Spleen (tissue), 11 donors: ENCODE measurements at regions not wholly inside any gene's neighbourhood (a gene's known extent, or its start where the extent isn't known, plus 50 kb on each side); places are given as distances from the start of the nearest gene placed in this dataset.

Experiments used
- DNase-seq: peaks from one replicate; pipeline ENCODE4 v3.0.0-alpha.2; 2020
- H3K27ac ChIP-seq, 8 donors: fragments of 200-600 bp; sonication (generic) in 7 of 8; 1 replicate in 4 of 8; 2 replicates in 4 of 8; pipeline versions ENCODE4 v1.5.0 to v1.8.0; 2016 to 2021; ENCODE audit warnings: inconsistent platforms in 4 of 8, mild to moderate bottlenecking in 4 of 8, moderate library complexity in 1 of 8
- H3K27me3 ChIP-seq, 7 donors: fragments of 200-600 bp; sonication (generic) in 6 of 7; replicated peaks in 1 of 7; 1 replicate in 4 of 7; 2 replicates in 3 of 7; pipeline versions ENCODE4 v1.5.0 to v1.8.0; 2016 to 2021; ENCODE audit warnings: inconsistent platforms in 3 of 7, mild to moderate bottlenecking in 1 of 7
- H3K36me3 ChIP-seq, 6 donors: fragments of 200-600 bp; sonication (generic) in 5 of 6; 1 replicate in 4 of 6; 2 replicates in 2 of 6; pipeline versions ENCODE4 v1.5.0 to v1.8.0; 2016 to 2021; ENCODE audit warnings: inconsistent platforms in 2 of 6
- H3K4me1 ChIP-seq, 6 donors: fragments of 200-600 bp; sonication (generic) in 5 of 6; 1 replicate in 3 of 6; 2 replicates in 3 of 6; pipeline versions ENCODE4 v1.5.0 to v1.8.0; 2016 to 2021; ENCODE audit warnings: inconsistent platforms in 3 of 6
- H3K4me3 ChIP-seq, 8 donors: fragments of 200-600 bp; sonication (generic) in 7 of 8; 1 replicate in 4 of 8; 2 replicates in 4 of 8; pipeline versions ENCODE4 v1.5.0 to v1.8.0; 2016 to 2021; ENCODE audit warnings: inconsistent platforms in 4 of 8, mild to moderate bottlenecking in 4 of 8, moderate library complexity in 2 of 8
- H3K9me3 ChIP-seq, 8 donors: fragments of 200-600 bp; sonication (generic) in 7 of 8; 1 replicate in 4 of 8; 2 replicates in 4 of 8; pipeline versions ENCODE4 v1.5.0 to v1.8.0; 2016 to 2021; ENCODE audit warnings: inconsistent platforms in 4 of 8
- POLR2A ChIP-seq, 3 donors: fragments of 450-650 bp; IDR thresholded peaks; one replicate each; pipeline ENCODE4 v1.5.1; 2017; ENCODE audit warnings: antibody characterized with exemption in 3 of 3, mild to moderate bottlenecking in 1 of 3
- POLR2AphosphoS5 ChIP-seq, 3 donors: sonication (generic); formaldehyde crosslinking; IDR thresholded peaks; one replicate each; pipeline ENCODE4 v1.5.1; 2017; ENCODE audit warnings: antibody characterized with exemption in 3 of 3
- WGBS, 5 donors: extraction: QIAGEN DNeasy Blood & Tissue Kit in 3 of 5; methylation state at CpG; one replicate each; pipeline versions ENCODE4 v1.1.5 to v1.1.7; 2013 to 2018; 5-methylcytosine and 5-hydroxymethylcytosine counted together
- intact Hi-C: fragments of 100-400 bp; cut with DNase I; formaldehyde crosslinking; loops from one replicate; pipeline ENCODE4 v1.15.0; 2023; ENCODE audit warnings: low total_unique reads
- TF ChIP-seq, protein P1 (sequence below), 11 experiments: fragments of 200-600 bp in 7 of 11; fragments of 450-650 bp in 4 of 11; sonication (generic) in 4 of 11; IDR thresholded peaks in 8 of 11; conservative IDR thresholded peaks in 3 of 11; 1 replicate in 7 of 11; 2 replicates in 4 of 11; pipeline versions ENCODE4 v1.4.0 to v1.8.0; 2016 to 2021; ENCODE audit warnings: antibody characterized with exemption in 11 of 11, inconsistent platforms in 4 of 11, mild to moderate bottlenecking in 1 of 11
- donor health status: healthy with polysubstance abuse.
- donor health status: DM: no; HTN: no; CAD: no; lungs with moderate emphysema.
- donor health status: DM: no; HTN: no; CAD: no.
- donor health status: Bipolar disorder and iron deficiency.
- donor health status: healthy.
- donor health status: DM: no; HTN: no; CAD: no.
- donor health status: DM: yes; HTN: yes; CAD: no.

DNA sequence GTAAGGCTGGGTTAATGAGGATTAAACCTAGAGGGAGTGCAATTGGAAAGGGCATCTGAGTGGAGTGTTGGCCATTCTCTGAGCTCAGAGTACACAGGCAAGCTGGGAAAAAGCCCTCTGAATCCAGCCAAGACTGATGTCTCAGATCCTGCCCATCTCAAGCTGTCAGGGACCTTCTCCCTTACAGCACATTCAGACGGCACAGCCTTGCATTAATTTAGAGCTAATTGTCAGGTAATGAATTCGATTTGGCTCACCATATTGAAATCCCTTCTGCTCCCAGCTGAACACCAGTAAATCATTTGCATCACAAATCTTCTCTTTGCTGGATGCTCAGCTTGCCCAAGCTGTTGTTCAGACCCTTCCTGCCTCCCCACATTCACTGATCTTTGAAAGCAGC, 399.3 kb upstream of the PODXL start:
- DNase-seq, result no peak
- intact Hi-C loops, result no loop called here
- Histone ChIP-seq H3K9me3 (peaks cover 0 to 13% (median 3%) of the 10 kb centered on the region in 8 donors), H3K27ac (no peak overlapping the region), H3K4me3 (no peak overlapping the region), H3K27me3 (peaks cover 0 to 3% (median 0%) of the 10 kb centered on the region in 7 donors), H3K36me3 (no peaks in the 10 kb centered on the region), H3K4me1 (no peaks in the 10 kb centered on the region)
- TF ChIP-seq POLR2A (IDR thresholded peaks at IDR 0.05) (no peak), POLR2AphosphoS5 (IDR thresholded peaks at IDR 0.05) (no peak)
- TF ChIP-seq, protein P1, sequence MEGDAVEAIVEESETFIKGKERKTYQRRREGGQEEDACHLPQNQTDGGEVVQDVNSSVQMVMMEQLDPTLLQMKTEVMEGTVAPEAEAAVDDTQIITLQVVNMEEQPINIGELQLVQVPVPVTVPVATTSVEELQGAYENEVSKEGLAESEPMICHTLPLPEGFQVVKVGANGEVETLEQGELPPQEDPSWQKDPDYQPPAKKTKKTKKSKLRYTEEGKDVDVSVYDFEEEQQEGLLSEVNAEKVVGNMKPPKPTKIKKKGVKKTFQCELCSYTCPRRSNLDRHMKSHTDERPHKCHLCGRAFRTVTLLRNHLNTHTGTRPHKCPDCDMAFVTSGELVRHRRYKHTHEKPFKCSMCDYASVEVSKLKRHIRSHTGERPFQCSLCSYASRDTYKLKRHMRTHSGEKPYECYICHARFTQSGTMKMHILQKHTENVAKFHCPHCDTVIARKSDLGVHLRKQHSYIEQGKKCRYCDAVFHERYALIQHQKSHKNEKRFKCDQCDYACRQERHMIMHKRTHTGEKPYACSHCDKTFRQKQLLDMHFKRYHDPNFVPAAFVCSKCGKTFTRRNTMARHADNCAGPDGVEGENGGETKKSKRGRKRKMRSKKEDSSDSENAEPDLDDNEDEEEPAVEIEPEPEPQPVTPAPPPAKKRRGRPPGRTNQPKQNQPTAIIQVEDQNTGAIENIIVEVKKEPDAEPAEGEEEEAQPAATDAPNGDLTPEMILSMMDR (IDR thresholded peaks at IDR 0.05 in 8 of 11, conservative IDR thresholded peaks at IDR 0.05 in 3 of 11), result no peak
- WGBS, 5 donors, result 54 to 79% (median 69%) methylated on average over 2 of the region's 2 CpGs

DNA sequence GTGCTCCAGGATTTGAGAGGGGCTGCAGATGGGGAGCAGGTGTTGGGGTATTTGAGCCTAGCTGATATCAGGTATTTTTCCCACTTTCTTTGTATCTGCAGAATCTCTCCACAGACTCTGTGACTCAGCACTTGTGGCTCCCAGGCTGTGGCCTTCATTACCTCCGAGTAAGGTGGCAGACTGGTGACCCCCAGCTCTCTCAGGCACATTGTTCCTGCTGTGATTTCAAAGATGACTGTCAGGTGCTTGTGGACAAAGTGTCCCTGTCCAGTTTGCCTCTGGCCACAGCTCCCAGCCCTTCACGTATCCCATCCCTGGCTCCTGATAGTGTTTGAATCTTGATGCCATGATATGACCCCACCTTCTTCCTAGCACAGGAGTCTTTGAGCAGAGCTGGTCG, 396.8 kb upstream of the PODXL start:
- DNase-seq, result no peak
- Histone ChIP-seq H3K27me3 (peaks cover 0 to 7% (median 0%) of the 10 kb centered on the region in 7 donors), H3K9me3 (peaks cover 0 to 13% (median 3%) of the 10 kb centered on the region in 8 donors), H3K4me1 (peaks cover 0 to 12% (median 2%) of the 10 kb centered on the region in 6 donors), H3K36me3 (no peaks in the 10 kb centered on the region), H3K4me3 (no peak overlapping the region), H3K27ac (no peak overlapping the region)
- WGBS, 5 donors, result 67 to 81% (median 70%) methylated on average over 3 of the region's 3 CpGs
- intact Hi-C loops, result no loop called here
- TF ChIP-seq, protein P1 (IDR thresholded peaks at IDR 0.05 in 8 of 11, conservative IDR thresholded peaks at IDR 0.05 in 3 of 11), result no peak
- TF ChIP-seq POLR2AphosphoS5 (IDR thresholded peaks at IDR 0.05) (no peak), POLR2A (IDR thresholded peaks at IDR 0.05) (no peak)

DNA sequence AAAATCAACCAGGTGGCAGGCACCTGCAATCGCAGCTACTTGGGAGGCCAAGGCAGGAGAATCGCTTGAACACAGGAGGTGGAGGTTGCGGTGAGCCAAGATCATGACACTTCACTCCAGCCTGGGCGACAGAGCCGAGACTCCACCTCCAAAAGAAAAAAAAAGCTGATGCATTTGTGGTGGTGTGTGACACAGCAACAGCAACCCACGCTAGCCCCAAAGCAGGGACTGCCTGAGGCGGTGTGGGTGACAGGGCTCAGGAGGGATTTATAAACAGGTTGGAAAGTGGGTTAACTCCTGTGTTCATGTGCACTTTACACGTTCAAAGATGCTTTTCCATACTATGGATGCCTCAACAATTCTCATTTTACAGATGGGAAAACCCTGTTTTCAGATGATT, 395.9 kb upstream of the PODXL start:
- 84 to 93% (median 92%) methylated on average over 8 of the region's 8 CpGs for WGBS, 5 donors
- Histone ChIP-seq H3K27me3 (peaks cover 0 to 7% (median 0%) of the 10 kb centered on the region in 7 donors), H3K9me3 (peaks cover 0 to 13% (median 3%) of the 10 kb centered on the region in 8 donors), H3K4me1 (peaks cover 0 to 21% (median 7%) of the 10 kb centered on the region in 6 donors), H3K4me3 (no peak overlapping the region), H3K27ac (no peak overlapping the region), H3K36me3 (no peaks in the 10 kb centered on the region)
- TF ChIP-seq POLR2AphosphoS5 (IDR thresholded peaks at IDR 0.05), result no peak
- TF ChIP-seq, protein P1 (IDR thresholded peaks at IDR 0.05 in 8 of 11, conservative IDR thresholded peaks at IDR 0.05 in 3 of 11), result no peak
- intact Hi-C loops, result no loop called here
- DNase-seq, result no peak

DNA sequence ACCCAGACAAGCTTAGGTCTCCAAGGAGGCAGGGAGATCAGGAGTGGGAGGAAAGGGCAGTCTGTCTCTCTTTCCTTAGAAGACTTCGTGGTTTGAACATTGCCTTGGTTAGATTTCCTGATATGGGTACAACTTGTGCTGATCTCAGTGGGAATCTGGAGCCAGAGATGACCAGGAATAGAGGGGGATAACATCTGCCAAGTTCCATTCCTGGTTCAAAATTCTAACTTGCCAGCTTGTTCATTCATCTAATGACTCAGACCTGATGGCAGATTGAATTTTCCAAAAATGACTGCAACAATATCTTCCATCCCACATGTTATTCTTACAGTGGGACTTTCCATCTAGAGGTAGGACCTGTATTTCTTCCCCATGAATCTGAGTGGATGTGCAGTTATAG, 394.3 kb upstream of the PODXL start:
- H3K9me3 ChIP-seq, result peaks cover 0 to 8% (median 3%) of the 10 kb centered on the region in 8 donors
- peaks cover 0 to 16% (median 4%) of the 10 kb centered on the region in 7 donors for H3K27me3 ChIP-seq
- no peak for TF ChIP-seq POLR2AphosphoS5 (IDR thresholded peaks at IDR 0.05)

DNA sequence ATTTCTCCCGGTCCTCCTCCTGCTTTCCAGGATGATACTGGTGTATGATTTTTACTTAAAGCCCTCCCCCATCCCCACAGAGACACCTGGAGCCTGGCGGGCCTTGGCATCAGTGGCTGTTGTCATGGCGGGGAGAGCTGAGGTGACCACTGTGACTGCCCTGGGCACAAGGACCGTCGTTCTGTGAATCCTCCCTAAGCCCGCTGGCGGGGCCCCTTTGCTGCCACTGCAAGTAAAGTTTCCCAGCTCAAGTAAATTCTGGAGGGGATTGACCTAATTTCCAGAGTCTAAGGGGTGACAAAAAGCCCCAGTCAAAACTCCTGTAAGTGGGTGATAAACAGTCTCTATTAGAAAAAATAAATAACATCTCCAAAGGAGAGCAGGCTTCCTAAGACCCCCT, 393.2 kb upstream of the PODXL start:
- Histone ChIP-seq H3K4me1 (peaks cover 0 to 42% (median 20%) of the 10 kb centered on the region in 6 donors), H3K9me3 (peaks cover 0 to 8% (median 3%) of the 10 kb centered on the region in 8 donors), H3K27me3 (peaks cover 0 to 27% (median 9%) of the 10 kb centered on the region in 7 donors), H3K27ac (no peak overlapping the region), H3K4me3 (no peak overlapping the region), H3K36me3 (no peaks in the 10 kb centered on the region)
- WGBS, 5 donors, result 74 to 88% (median 80%) methylated on average over 7 of the region's 7 CpGs
- DNase-seq, result no peak
- intact Hi-C loops, result loop anchor here (10.0 kb wide), 1 partner anchor 635 kb away; no protein-coding TSS in a partner anchor
- no peak for TF ChIP-seq POLR2A (IDR thresholded peaks at IDR 0.05)
- no peak for TF ChIP-seq POLR2AphosphoS5 (IDR thresholded peaks at IDR 0.05)
- TF ChIP-seq, protein P1 (IDR thresholded peaks at IDR 0.05 in 8 of 11, conservative IDR thresholded peaks at IDR 0.05 in 3 of 11), result no peak

More for the DNA sequence above, 394.3 kb upstream of the PODXL start:
- WGBS, 5 donors, result 40 to 67% (median 60%) methylated on average over 1 of the region's 1 CpG
- intact Hi-C loops, result no loop called here
- no peak for DNase-seq
- peaks cover 0 to 35% (median 16%) of the 10 kb centered on the region in 6 donors for H3K4me1 ChIP-seq
- no peak overlapping the region for H3K27ac ChIP-seq
- no peak overlapping the region for H3K4me3 ChIP-seq
- H3K36me3 ChIP-seq, result no peaks in the 10 kb centered on the region
